SH-SY5Y (cell line): ENCODE measurements at regions not wholly inside any gene's neighbourhood (a gene's known extent, or its start where the extent isn't known, plus 50 kb on each side); places are given as distances from the start of the nearest gene placed in this dataset.
A peak's percentile ranks its signal among the peaks of the same experiment; 100 is the strongest.

Experiments used
- GATA2 ChIP-seq: IDR thresholded peaks from 2 replicates; pipeline ENCODE4 v1.6.1; 2011; ENCODE audit warnings: mild to moderate bottlenecking, low read depth, low read length
- GATA3 ChIP-seq: IDR thresholded peaks from 2 replicates; pipeline ENCODE4 v1.6.1; 2011; ENCODE audit warnings: low read depth, mild to moderate bottlenecking, low read length, moderate library complexity

DNA sequence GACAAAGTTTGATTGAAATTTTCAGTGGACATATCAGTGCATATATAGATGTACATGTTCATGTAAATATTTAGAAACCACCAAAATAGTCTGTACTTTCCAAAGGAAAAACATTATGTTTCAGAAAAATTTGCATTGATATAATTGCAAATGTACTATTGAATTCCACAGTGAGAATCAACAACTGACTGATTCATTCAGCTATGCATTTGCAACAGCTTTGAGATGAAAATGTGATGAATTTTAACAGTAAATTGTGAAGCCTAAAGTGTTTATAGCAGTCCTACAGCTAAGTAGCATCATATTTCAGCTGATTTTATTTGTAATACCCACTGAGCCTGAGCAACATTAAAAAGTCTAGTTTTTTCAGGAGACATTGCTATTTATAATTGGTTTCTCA lies 1647.4 kb upstream of the DDX18 start:
- TF ChIP-seq GATA3, result no peak
- TF ChIP-seq GATA2, result no peak

DNA sequence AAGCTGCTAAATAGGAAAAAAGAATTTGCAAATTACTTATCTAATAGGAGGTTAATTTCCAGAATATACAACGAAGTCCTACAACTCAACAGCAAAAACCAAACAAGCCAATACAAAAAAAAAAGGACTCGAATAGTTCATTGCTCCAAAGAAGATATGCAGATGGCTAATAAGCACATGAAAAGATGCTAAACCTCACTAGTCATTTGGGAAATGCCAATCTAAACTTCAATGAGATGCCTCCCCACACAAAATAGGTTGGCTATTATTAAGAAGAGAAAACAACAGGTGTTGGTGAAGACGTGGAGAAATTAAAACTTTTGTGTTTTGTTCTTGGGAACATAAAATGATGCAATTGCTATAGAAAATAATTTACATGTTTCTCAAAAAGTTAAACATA lies 1634.4 kb upstream of the DDX18 start:
- no peak for TF ChIP-seq GATA3
- TF ChIP-seq GATA2, result no peak

GRCh38 chr2:116200086-116200485 lies 1614.4 kb upstream of the DDX18 start:
- TF ChIP-seq GATA2 (no peak), GATA3 (no peak)

DNA sequence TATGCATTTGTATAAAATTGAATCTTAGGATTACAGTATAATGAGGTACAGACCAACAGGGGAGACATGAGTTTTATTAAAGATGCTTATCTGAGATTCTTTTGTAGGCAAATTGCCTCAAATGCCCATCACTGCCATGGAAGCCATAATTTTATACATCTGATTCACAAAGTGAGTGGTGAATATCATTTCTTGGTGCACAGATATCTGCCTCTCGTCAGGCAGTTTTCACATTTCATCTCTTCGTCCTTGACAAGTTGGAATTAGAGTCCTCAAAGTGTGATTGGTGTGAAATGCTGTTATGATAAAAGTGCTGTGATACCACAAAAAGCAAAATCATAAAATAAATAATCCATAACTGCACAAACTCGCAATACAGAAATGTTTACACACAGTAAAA lies 1602.8 kb upstream of the DDX18 start:
- no peak for TF ChIP-seq GATA2

DNA sequence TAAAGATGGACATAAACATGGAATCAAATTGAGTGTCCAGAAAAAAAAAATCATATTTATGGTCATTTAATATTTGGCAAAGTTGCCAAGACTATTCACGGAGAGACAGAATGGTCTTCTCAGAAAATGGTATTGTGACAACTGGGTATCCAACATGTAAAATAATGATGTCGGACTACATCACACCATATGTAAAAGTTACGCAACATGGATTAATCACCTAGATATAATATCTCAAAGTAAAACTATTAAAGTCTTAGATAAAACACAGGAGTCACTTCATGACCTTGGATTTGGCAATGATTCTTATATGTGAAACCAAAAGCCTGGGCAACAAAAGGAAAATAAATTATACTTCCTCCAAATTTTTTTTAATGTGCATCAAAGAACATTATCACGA lies 1591.7 kb upstream of the DDX18 start:
- TF ChIP-seq GATA2 (no peak), GATA3 (no peak)

GRCh38 chr2:116223912-116224311 lies 1590.6 kb upstream of the DDX18 start:
- TF ChIP-seq GATA3 (no peak), GATA2 (no peak)

- TF ChIP-seq GATA3, result no peak
- no peak for TF ChIP-seq GATA2
Observed at GRCh38 chr2:116224610-116225009, 1589.9 kb upstream of the DDX18 start.

DNA sequence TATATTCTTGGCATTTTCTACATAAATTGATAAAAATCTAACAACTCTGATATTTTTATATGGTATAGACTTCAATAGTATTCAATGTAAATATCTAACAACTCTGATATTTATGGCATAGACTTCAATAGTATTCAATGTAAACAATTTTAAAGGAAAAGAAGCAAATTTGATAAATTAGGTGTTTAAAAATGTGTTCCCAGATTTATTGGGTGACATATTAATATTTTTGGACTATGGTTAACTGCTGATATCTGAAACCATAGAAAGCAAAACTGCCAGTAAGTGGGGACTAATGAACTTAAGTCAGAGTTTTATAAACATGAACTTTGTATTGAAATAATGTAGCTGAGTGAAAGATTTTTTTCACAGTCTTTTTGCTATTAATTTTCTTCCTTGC lies 1576.0 kb upstream of the DDX18 start:
- no peak for TF ChIP-seq GATA3
- no peak for TF ChIP-seq GATA2

DNA sequence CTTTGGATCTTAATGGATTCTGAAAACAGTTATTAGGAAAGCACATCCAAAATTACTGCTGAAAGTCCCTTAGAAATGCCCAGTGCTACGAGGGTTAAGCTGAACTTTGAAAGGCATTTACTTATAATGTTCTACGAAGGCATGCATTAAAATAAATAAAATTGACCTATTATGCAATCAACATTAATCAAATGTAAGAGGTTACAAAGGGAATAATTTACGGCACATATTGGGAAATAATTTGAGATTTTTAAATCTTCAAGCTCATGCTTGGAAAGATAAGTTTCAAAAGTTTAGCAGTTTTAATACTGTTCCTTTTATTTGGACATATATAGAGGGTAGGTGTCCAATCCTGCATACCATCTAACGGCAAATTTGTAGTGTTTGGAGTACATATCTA lies 1564.1 kb upstream of the DDX18 start:
- TF ChIP-seq GATA2, result no peak
- no peak for TF ChIP-seq GATA3

DNA sequence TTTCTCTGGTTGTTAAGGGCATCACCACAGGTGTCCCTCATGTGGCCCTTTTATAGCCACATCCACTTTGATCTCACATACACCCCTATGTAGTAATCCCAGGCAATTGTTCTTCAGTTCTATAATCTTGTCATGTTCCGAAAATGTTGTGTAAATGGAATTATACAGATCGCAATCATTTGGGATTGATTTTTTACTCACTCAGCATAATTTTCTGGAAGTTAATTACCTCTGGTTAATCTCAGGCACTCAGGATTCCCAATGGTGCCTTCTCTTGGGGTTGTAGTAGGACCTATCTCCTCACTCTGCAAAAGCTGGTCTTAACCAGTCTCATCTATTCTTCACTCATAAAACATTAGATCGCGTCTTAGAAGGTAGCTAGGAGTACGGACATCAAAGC lies 1549.6 kb upstream of the DDX18 start:
- TF ChIP-seq GATA3, result no peak
- TF ChIP-seq GATA2, result no peak

DNA sequence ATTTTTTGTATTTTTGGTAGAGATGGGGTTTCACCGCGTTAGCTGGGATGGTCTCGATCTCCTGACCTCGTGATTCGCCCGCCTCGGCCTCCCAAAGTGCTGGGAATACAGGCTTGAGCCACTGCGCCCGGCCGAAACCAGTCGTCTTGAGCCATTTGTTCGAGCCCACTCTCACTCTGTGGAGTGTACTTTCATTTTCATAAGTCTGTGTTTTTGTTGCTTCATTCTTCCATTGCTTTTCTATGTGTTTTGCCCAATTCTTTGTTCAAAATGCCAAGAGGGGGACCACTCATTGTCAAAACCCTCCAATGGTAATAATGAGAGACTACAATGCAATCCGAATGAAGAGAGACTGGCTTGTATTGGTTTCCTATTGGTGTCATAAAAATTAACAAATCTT lies 1545.5 kb upstream of the DDX18 start:
- TF ChIP-seq GATA3, result no peak
- TF ChIP-seq GATA2, result no peak

GRCh38 chr2:116304328-116304727 lies 1510.2 kb upstream of the DDX18 start:
- TF ChIP-seq GATA3 (no peak), GATA2 (no peak)

DNA sequence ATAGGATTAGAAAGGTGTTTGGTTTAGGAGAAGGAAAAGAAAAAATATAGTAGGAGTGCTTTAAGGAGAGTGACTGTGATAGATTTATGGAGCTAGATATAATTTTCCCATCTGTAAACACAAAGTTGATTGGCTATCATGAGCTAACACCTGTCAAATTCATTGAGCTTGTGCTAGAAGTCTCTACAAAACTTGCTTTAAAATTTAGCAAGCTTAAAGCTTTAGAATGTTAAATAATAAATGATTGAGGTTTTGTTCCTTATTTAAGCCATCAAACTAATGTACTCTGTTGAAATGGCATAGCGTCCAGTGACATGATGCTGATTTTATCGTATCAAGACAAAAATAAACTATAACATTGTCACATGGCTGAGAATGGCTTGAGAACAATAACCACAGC lies 1497.4 kb upstream of the DDX18 start:
- TF ChIP-seq GATA2 (no peak), GATA3 (no peak)

DNA sequence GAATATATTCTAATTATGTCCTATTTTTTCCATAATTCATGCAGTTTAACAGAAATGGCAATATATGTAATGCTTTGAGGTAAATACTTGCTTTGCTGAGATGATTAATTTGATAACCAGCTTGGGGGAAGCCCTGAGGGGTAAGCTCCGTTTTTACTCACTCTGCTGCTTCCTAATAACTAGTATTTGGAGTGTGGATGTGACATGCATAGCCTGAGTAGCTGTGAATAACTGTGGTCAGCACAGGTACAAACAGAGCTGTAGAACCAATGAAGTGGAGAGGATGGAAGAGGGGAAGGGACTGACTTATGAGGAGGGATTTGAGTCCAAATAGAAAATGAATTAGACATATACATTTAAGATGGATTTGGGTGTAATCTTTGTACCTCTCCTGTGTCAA lies 1495.5 kb upstream of the DDX18 start:
- TF ChIP-seq GATA3, result no peak
- no peak for TF ChIP-seq GATA2

- TF ChIP-seq GATA3, result no peak
- TF ChIP-seq GATA2, result no peak
Observed at GRCh38 chr2:116319935-116320334, 1494.6 kb upstream of the DDX18 start.

DNA sequence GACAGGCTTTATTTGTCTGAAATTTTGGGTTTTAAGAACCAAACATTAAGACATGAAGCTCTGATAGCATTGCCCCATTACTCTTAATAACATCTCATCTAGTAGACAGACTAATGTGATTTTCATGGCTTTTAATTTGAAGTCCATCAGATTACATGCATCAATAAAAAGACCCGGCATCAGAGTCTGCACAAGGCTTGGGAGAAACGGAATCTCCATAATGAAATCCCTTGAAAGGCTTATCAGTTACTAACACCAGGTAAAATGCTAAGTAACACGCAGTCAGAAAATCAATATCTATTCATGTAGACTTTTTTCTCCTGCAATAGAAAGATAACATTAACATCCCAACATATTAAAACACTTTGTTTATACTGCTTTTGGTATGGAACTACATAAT lies 1485.2 kb upstream of the DDX18 start:
- TF ChIP-seq GATA3, result 0 out of 2 replicates have a peak, but pooled peaks have one; percentile 14
- TF ChIP-seq GATA2, result no peak; the same call in 1 of the 2 replicates
